ENCODE measurements at regions not wholly inside any gene's neighbourhood (a gene's known extent, or its start where the extent isn't known, plus 50 kb on each side); places are given as distances from the start of the nearest gene placed in this dataset.

GRCh38 chr20:16846006-16846405, 97.8 kb downstream of the OTOR start:
- no peak for TF ChIP-seq CTCF (conservative IDR thresholded peaks at IDR 0.05; ENCODE audit: low read length)
- TF ChIP-seq EZH2phosphoT487 (IDR thresholded peaks at IDR 0.05; ENCODE audit: borderline replicate concordance): no peak
